Sigmoid colon (tissue), 4 donors: ENCODE measurements at regions not wholly inside any gene's neighbourhood (a gene's known extent, or its start where the extent isn't known, plus 50 kb on each side); places are given as distances from the start of the nearest gene placed in this dataset.
"Not testable (repeated sequence)": the region's sequence is repeated elsewhere in the genome, so short reads cannot be mapped to it uniquely, and the experiment has no call there.

Source experiments
- CTCF ChIP-seq, 4 experiments: fragments of 450-650 bp in 3 of 4; fragments of 200-600 bp in 1 of 4; IDR thresholded peaks; one replicate each; pipeline ENCODE4 v1.5.1; 2016 to 2019; ENCODE audit warnings: antibody characterized with exemption in 4 of 4, mild to moderate bottlenecking in 3 of 4, moderate library complexity in 2 of 4
- EP300 ChIP-seq, 4 donors: sonication (generic); formaldehyde crosslinking; IDR thresholded peaks; one replicate each; pipeline ENCODE4 v1.6.1; 2017; ENCODE audit warnings: antibody characterized with exemption in 4 of 4
- POLR2A ChIP-seq, 2 donors: fragments of 450-650 bp; IDR thresholded peaks; one replicate each; pipeline ENCODE4 v1.6.1; 2016; ENCODE audit warnings: antibody characterized with exemption in 2 of 2, mild to moderate bottlenecking in 2 of 2, moderate library complexity in 2 of 2
- POLR2AphosphoS5 ChIP-seq, 4 donors: sonication (generic); formaldehyde crosslinking; IDR thresholded peaks; one replicate each; pipeline ENCODE4 v1.6.1; 2017; ENCODE audit warnings: antibody characterized with exemption in 4 of 4

GRCh38 chr20:51167911-51168310 is 145.0 kb upstream of the KCNG1 start:
- not testable (repeated sequence) for TF ChIP-seq CTCF, EP300, POLR2AphosphoS5, POLR2A (IDR thresholded peaks at IDR 0.05)
